ENCODE measurements at regions not wholly inside any gene's neighbourhood (a gene's known extent, or its start where the extent isn't known, plus 50 kb on each side); places are given as distances from the start of the nearest gene placed in this dataset.

- Histone ChIP-seq H3K27me3 (replicated peaks; ENCODE audit: control insufficient read depth, insufficient read depth, low read length) (no peaks in the 10 kb centered on the region), H3K36me3 (ENCODE audit: control insufficient read depth, insufficient read depth, low read length) (no peaks in the 10 kb centered on the region), H3K4me3 (ENCODE audit: low read depth, low read length) (no peak overlapping the region), H3K9me3 (no peaks in the 10 kb centered on the region), H3K4me1 (no peaks in the 10 kb centered on the region)
- H3K4me1 Mint-ChIP-seq (ENCODE audit: low read depth, unreplicated experiment), result no peaks in the 10 kb centered on the region
- no peak overlapping the region for H3K27ac Mint-ChIP-seq (ENCODE audit: unreplicated experiment)
- TF ChIP-seq, protein P1, sequence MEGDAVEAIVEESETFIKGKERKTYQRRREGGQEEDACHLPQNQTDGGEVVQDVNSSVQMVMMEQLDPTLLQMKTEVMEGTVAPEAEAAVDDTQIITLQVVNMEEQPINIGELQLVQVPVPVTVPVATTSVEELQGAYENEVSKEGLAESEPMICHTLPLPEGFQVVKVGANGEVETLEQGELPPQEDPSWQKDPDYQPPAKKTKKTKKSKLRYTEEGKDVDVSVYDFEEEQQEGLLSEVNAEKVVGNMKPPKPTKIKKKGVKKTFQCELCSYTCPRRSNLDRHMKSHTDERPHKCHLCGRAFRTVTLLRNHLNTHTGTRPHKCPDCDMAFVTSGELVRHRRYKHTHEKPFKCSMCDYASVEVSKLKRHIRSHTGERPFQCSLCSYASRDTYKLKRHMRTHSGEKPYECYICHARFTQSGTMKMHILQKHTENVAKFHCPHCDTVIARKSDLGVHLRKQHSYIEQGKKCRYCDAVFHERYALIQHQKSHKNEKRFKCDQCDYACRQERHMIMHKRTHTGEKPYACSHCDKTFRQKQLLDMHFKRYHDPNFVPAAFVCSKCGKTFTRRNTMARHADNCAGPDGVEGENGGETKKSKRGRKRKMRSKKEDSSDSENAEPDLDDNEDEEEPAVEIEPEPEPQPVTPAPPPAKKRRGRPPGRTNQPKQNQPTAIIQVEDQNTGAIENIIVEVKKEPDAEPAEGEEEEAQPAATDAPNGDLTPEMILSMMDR (IDR thresholded peaks at IDR 0.05; ENCODE audit: insufficient read depth in 1 of 2, low read depth in 1 of 2, low read length in 1 of 2, severe bottlenecking in 1 of 2, unreplicated experiment in 1 of 2), result no peak
- no TSS peak for BruUV-seq (replicated peaks)
- H3K9me3 Mint-ChIP-seq (ENCODE audit: unreplicated experiment), result no peaks in the 10 kb centered on the region
- peaks cover 12% of the 10 kb centered on the region for H3K27me3 Mint-ChIP-seq (ENCODE audit: insufficient read depth, unreplicated experiment)
- DNase-seq, result no peak
- H3K36me3 Mint-ChIP-seq (ENCODE audit: insufficient read depth, unreplicated experiment), result no peaks in the 10 kb centered on the region
- H3K4me3 Mint-ChIP-seq (ENCODE audit: unreplicated experiment), result no peak overlapping the region
- POLR2A ChIA-PET, result no interaction called here
- CTCF ChIA-PET, result no interaction called here
- intact Hi-C loops (cut with micrococcal nuclease; ENCODE audit: unreplicated experiment), result no loop called here
Observed at GRCh38 chr14:98937021-98937420, 335.0 kb downstream of the BCL11B start.

DNA sequence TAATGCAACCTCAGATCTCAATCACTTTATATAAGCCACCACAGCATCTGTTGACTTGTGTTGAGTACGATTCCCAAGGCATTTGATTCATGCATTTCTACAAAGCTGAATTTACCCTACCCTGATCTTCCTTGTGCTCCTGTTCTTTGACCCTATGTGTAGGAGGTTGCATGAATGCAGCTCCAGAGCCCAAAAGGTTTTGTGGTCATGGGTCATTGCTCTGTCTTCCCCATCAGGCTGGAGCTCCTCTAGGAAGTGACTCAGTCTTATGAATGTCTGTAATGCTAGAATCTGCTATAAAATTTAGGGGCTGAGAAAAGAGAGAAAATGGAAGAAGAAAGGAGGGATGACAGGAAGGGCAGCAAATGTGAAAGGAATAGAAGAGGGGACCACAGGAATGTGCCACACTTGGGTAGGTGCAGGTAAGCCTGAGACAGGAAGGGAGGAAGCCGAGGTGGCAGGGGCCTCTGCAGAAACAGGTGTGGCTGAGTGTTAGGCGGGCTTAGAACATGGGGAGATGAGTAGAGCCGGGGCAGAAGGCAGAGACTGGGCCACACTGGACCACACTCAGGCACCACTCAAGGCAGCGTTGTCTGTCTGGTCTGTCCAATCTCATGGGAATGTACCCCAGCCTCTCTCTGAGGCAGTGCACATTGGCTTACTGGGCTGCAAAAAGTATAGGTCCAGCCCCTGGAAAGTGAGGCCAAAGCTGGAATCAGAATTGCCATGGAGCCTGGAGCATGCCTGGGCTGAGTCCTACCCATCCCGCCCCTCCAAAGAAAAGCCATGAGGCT is 334.1 kb downstream of the BCL11B start:
- no peaks in the 10 kb centered on the region for H3K9me3 Mint-ChIP-seq (ENCODE audit: unreplicated experiment)
- no peak overlapping the region for H3K27ac Mint-ChIP-seq (ENCODE audit: unreplicated experiment)
- intact Hi-C loops (cut with micrococcal nuclease; ENCODE audit: unreplicated experiment), result no loop called here
- H3K4me3 Mint-ChIP-seq (ENCODE audit: unreplicated experiment), result no peak overlapping the region
- Histone ChIP-seq H3K4me3 (ENCODE audit: low read depth, low read length) (no peak overlapping the region), H3K9me3 (no peaks in the 10 kb centered on the region), H3K27me3 (replicated peaks; ENCODE audit: control insufficient read depth, insufficient read depth, low read length) (no peaks in the 10 kb centered on the region), H3K36me3 (ENCODE audit: control insufficient read depth, insufficient read depth, low read length) (no peaks in the 10 kb centered on the region), H3K4me1 (no peaks in the 10 kb centered on the region)
- no peak for DNase-seq
- no TSS peak for BruUV-seq (replicated peaks)
- TF ChIP-seq, protein P1 (IDR thresholded peaks at IDR 0.05; ENCODE audit: insufficient read depth in 1 of 2, low read depth in 1 of 2, low read length in 1 of 2, severe bottlenecking in 1 of 2, unreplicated experiment in 1 of 2), result no peak
- CTCF ChIA-PET, result no interaction called here
- no peaks in the 10 kb centered on the region for H3K4me1 Mint-ChIP-seq (ENCODE audit: low read depth, unreplicated experiment)
- POLR2A ChIA-PET, result no interaction called here
- H3K36me3 Mint-ChIP-seq (ENCODE audit: insufficient read depth, unreplicated experiment), result no peaks in the 10 kb centered on the region
- peaks cover 12% of the 10 kb centered on the region for H3K27me3 Mint-ChIP-seq (ENCODE audit: insufficient read depth, unreplicated experiment)

- H3K4me3 Mint-ChIP-seq (ENCODE audit: unreplicated experiment), result no peak overlapping the region
- no TSS peak for BruUV-seq (replicated peaks)
- Histone ChIP-seq H3K36me3 (ENCODE audit: control insufficient read depth, insufficient read depth, low read length) (no peaks in the 10 kb centered on the region), H3K27me3 (replicated peaks; ENCODE audit: control insufficient read depth, insufficient read depth, low read length) (no peaks in the 10 kb centered on the region), H3K9me3 (no peaks in the 10 kb centered on the region), H3K4me3 (ENCODE audit: low read depth, low read length) (no peak overlapping the region), H3K4me1 (no peaks in the 10 kb centered on the region)
- H3K27ac Mint-ChIP-seq (ENCODE audit: unreplicated experiment), result no peak overlapping the region
- H3K9me3 Mint-ChIP-seq (ENCODE audit: unreplicated experiment), result no peaks in the 10 kb centered on the region
- POLR2A ChIA-PET, result no interaction called here
- CTCF ChIA-PET, result no interaction called here
- intact Hi-C loops (cut with micrococcal nuclease; ENCODE audit: unreplicated experiment), result no loop called here
- peaks cover 11% of the 10 kb centered on the region for H3K27me3 Mint-ChIP-seq (ENCODE audit: insufficient read depth, unreplicated experiment)
- DNase-seq, result no peak
- no peaks in the 10 kb centered on the region for H3K36me3 Mint-ChIP-seq (ENCODE audit: insufficient read depth, unreplicated experiment)
- no peaks in the 10 kb centered on the region for H3K4me1 Mint-ChIP-seq (ENCODE audit: low read depth, unreplicated experiment)
- TF ChIP-seq, protein P1 (IDR thresholded peaks at IDR 0.05; ENCODE audit: insufficient read depth in 1 of 2, low read depth in 1 of 2, low read length in 1 of 2, severe bottlenecking in 1 of 2, unreplicated experiment in 1 of 2), result no peak
Observed at GRCh38 chr14:98940693-98941437, 331.1 kb downstream of the BCL11B start.

Measured in Caco-2 (cell line).